ENCODE measurements at regions not wholly inside any gene's neighbourhood (a gene's known extent, or its start where the extent isn't known, plus 50 kb on each side); places are given as distances from the start of the nearest gene placed in this dataset.

DNA sequence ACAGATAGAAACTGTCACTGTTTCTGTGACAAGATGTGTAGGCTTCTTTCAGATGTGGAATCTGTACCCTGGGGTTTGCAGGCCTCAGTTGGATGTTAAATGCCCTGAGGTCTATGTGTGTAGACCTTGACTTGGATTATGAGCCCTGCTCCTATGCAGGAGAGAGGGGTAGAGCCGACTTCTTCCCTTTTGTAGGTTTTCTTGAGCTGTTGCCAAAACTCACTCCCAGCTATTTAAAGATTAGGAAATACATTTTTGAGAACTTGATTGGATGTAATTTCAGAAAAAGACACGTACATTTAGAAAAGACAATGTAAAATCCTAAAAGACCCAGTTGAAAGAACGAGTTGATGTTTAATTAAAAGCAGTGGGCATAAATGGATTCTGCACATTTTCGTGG lies 374.8 kb downstream of the SLC4A3 start:
- no peak for DNase-seq

GRCh38 chr2:220002699-220003098 lies 375.3 kb downstream of the SLC4A3 start:
- DNase-seq: no peak

DNA sequence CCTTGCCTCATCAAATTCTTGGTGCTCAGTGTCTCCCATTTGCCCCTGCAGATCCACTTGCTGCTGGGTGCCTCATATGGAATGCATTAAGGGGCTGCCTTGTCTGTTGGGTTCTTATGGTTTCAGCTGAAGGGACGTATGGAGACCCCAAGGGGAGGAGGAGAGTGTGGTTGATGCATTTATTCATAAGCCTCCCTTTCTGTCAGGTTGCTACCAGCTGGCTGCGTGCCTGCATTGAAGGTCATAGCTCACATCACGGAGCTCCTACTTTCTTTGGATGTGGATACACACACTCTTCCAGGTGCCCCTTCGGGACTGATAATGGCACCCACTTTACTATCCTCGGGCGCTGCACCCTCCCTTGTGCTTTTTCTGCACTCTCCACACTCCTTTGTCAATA lies 377.9 kb downstream of the SLC4A3 start:
- DNase-seq: no peak

GRCh38 chr2:220006152-220006621 lies 378.8 kb downstream of the SLC4A3 start:
- DNase-seq: no peak

DNA sequence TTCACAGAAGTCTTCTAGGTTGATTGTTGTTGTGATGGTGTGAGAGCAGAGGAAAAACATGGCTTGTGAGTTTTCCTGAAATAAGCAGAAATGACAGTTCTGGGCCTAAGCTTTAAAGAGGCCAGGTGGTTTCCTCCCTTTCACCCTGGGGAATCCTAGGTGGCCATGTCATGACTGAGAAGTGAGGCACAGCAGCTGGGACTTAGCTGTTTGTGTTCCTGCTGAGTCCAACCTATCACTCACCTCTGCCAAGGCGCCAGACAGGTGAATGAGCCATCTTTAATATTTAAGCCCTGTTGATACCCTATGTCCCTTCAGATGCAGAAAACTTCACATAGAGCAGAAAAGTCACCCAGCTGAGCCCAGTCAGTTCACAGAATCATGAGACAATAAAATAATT lies 384.4 kb downstream of the SLC4A3 start:
- no peak for DNase-seq

DNA sequence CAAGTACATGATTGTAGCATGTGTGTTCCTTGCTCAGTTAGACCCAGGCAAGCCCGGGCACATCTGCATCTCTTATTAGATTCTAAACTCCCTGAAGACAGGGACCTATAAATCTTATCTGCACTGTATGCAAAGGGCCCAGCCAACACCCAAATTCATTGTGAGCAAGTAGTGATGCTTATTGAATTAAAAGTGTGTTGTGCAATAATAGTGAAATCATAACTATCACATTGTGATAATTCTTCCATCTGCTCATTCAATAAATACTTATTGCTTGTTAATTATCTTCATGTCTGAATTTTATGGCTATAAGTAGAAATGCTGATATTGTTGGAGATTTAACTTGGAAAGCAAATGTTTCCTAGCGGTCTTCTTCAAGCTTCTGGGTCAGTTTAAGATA lies 387.5 kb downstream of the SLC4A3 start:
- no peak for DNase-seq

GRCh38 chr2:220015576-220015975 lies 388.1 kb downstream of the SLC4A3 start:
- no peak for DNase-seq

DNA sequence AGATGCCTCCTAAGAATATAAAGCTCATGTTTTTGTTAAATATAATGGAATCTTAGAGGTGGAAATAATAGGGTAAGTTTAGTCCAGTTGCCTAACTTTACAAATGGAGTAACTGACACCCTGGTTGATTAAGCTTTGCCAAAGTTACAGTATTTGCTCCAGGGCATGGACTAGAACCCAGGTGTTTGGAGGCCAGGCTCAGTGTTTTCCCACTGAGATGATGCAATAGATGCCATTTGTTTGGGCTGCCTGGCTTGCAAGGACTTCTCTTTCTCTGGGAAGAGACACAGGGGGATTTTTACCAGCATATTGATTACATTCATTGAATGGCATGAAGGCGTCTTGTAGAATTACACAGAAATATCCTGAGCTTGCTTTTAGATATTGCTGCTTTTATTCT lies 397.8 kb downstream of the SLC4A3 start:
- no peak for DNase-seq

- no peak for DNase-seq
Observed at GRCh38 chr2:220029013-220029412, 401.6 kb downstream of the SLC4A3 start.

DNA sequence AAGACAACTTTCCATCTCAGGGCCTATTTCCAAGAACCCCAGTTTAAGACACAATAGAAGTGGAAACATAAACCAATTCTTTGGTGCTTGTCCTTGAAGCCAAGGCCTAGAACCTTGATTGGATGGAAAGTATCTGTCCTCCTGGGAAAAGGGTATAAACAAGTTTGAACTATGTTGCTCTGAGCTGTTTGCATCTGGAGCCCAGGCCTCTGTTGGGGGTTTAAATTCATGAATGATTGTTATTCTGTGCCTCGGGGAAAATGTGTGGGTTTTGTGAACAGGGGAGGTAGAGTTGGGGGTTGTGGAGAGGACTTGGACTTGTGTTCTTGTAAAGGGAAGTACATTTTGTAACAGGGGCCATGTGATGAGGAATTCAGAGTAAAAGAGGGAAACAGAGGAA lies 406.1 kb downstream of the SLC4A3 start:
- DNase-seq: no peak

DNA sequence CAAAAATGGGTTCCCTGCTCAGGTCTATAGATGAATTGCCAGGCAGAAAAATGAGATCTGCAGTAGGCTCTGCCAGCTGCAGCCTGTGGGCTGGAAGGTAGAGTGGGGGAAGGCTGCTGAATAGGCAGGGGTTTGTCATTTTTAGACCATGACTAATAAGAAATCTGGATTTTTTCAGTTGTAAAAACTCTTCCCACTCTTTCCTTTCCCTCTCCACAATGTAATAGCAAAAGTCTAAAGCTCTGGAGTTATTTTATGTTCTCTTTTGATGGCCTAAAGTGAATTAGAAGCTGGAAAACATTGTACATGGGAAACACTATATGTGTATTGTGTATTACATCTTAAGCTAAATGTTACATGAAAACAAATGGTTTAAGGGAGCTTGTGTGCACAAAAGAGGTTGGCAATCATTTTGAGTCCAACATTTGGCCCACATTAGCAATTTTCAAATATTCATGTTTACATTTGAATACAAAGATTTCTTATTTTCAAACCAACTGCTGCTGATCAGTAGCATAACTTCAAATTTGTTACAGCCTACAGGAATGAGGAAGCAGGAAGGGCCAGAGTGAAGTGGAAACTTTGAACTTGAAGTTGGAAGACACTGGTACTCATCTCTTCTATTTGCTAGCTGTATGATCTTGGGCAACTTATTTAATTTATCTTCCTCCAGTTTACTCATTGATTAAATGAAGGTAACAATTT lies 407.1 kb downstream of the SLC4A3 start:
- no peak for DNase-seq

DNA sequence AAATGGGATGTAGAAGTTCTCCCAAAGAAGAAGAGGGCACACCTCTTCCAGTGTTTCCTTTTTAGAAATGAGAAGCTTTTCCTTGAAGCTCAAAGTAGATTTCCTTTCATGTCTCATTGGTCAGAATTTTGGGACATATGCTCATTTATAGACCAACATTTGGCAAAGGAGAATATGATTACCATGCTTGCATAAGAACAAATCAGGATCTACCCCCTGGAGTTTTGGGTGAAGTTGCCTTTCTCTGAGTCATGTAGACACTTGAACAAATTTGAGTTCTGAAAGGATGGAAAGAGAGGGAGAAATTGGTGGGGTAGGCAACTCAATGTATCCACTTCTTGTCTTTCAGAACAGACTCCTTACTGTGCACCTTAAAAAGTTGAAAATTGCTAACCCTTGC lies 409.0 kb downstream of the SLC4A3 start:
- DNase-seq: no peak

DNA sequence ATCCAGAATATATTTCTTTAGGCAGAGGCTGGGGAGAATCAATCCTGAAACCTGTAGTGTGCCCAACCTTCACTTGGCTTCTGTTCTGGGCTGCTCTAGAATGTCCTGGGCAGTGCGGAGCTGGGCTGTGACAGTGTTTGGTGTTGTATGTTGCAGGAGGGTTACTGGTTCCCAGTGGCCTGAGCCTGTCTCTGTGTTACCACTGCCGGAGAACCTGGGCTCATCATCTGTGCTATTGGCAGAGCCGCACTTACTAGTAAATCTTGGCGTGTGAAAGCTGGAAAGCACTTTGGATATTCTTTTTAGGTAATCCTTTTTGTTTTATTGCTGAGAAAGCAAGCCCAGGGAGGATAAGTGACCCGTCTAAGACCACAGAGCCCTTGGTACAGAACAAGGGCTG lies 412.9 kb downstream of the SLC4A3 start:
- no peak for DNase-seq

GRCh38 chr2:220041447-220041846 lies 414.0 kb downstream of the SLC4A3 start:
- no peak for DNase-seq

- no peak for DNase-seq
Observed at GRCh38 chr2:220043155-220043989, 415.9 kb downstream of the SLC4A3 start.

GRCh38 chr2:220043990-220044335 lies 416.5 kb downstream of the SLC4A3 start:
- DNase-seq: no peak

- DNase-seq: no peak
Observed at GRCh38 chr2:220044383-220044782, 417.0 kb downstream of the SLC4A3 start.

- no peak for DNase-seq
Observed at GRCh38 chr2:220046507-220046906, 419.1 kb downstream of the SLC4A3 start.

GRCh38 chr2:220051716-220052115 lies 424.3 kb downstream of the SLC4A3 start:
- DNase-seq: no peak

- DNase-seq: no peak
Observed at GRCh38 chr2:220053919-220054318, 426.5 kb downstream of the SLC4A3 start.

DNA sequence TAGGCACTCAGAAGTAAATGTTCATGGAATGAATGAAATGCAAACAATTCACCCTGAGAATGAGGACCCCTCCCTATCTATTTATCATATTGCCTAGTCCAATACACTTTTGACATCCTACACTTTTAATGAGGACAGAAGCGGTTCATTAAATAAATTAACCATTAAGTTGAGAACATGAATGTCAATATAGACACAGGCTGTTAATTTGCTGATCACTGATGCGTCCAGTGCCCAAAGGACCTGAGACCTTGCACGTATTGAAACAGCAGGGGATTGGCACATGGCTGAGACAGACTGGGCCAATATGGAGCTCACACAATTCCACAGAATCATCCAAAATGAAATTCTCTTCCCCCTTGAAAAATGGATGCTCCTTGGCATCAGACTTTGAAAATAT lies 430.0 kb downstream of the SLC4A3 start:
- no peak for DNase-seq

DNA sequence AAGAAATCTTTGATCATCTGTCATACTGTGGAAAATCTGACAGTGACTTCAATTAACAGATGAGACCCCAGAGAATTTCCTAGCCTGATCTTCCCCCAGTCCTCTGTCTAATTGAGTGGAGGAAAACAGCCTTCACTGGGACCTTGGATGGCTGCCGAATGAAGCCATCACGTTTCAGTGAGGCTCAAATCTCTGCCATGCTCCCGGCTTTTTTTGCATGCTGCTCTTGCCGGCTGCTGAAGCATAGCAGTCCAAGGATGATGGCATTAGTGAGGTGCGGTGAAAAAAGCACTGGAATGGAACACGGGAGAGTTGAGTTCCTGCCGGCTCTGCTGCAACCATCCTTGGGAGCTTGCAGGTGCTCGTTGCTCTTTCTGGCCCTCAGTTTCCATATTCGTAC lies 430.5 kb downstream of the SLC4A3 start:
- no peak for DNase-seq

GRCh38 chr2:220064111-220065030 lies 436.9 kb downstream of the SLC4A3 start:
- no peak for DNase-seq
